ENCODE measurements at regions not wholly inside any gene's neighbourhood (a gene's known extent, or its start where the extent isn't known, plus 50 kb on each side); places are given as distances from the start of the nearest gene placed in this dataset.

- TF ChIP-seq EZH2phosphoT487 (IDR thresholded peaks at IDR 0.05; ENCODE audit: borderline replicate concordance), result no peak
- TF ChIP-seq CTCF (conservative IDR thresholded peaks at IDR 0.05; ENCODE audit: low read length), result no peak
Measured at GRCh38 chr9:124137944-124138335, 119.8 kb upstream of the NEK6 start.
